ENCODE measurements at regions not wholly inside any gene's neighbourhood (a gene's known extent, or its start where the extent isn't known, plus 50 kb on each side); places are given as distances from the start of the nearest gene placed in this dataset.
"Not testable (repeated sequence)": the region's sequence is repeated elsewhere in the genome, so short reads cannot be mapped to it uniquely, and the experiment has no call there.

DNA sequence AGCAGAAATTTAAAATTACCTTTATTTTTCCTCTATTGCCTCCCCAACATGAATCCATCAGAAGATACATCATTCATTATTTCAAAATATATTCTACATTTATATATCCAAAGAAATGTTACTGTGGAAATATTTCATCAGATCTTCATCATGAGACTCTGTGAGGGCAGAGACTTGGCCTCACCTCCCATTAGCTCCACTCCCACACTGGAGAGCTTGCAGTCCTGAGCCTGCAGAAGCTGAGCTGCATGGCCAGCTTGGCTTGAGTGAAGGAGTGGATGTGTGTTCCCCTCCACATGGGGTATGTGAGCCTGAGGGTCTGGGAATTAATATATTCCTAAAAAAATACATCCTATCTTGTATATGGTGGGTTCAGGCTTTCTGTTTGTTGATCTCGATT is 961.9 kb downstream of the TMEM121 start:
- no peak for DNase-seq

DNA sequence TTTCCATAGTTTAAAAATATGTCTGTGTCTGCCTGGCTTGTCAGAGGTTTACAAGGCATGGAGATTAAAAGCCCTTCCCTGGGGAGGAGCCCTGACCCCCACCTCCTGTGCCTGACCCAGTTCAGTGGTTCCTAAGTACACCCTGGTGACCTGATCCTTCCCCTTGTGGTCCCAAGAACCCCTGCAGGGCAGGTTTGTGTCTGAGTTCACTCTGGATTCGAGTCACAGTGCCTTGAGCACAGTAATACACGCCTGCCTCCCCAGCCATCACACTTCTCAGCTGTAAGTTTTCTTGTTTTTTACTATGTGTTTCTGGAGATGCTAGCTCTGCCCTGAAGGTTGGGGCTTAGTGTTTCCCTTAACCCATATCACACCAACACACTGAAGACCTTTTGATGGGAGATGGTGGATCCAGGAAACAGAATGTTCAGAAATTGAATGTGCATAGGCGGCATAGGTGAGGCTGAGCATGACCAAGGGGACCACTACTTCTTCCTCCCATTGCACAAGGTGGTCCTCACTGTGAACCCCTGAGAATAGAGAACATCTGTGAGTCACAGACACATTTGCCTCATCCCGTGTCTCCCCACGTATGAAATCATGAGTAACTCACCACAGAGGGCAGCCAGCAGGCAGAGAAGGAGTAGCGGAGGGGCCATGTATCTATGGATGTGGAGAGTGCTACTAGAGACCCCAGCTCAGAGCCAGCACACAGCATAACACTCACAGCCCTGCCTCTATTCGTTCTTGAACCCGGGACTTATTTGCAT is 962.9 kb downstream of the TMEM121 start:
- no peak for DNase-seq

DNA sequence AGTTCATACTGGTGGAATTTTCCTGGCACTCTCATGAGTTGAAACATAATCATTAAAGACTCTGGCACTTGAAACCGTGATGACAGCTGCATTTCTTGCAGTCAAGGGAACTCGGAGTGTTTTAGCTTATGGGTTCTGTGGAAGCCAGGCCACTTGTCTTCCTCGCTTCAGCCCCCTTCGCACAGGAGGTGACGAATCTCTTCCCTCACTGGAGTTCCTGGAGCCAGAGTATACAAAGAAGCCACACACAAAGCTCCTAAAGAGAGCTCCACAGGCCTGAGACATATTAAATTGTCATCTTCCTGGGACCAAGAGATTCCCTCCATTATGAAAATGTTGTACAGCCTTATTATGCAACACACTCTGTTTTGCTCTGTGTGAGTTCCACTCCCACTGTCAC is 964.1 kb downstream of the TMEM121 start:
- DNase-seq = no peak

DNA sequence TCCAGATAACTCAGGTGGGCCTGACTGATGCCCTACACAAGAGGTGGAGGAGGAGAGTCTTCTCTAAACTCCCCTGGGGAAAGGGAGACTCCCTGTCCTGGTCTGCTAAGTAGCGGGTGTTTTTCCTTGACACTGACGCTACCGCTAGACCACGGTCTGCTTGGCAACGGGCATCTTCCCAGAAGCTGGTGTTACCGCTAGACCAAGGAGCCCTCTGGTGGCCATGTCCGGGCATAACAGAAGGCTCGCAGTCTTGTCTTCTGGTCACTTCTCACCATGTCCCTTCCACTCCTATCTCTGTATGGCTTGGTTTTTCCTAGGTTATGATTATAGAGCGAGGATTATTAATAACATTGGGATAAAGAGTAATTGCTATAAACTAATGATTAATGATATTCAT is 965.5 kb downstream of the TMEM121 start:
- no peak for DNase-seq

DNA sequence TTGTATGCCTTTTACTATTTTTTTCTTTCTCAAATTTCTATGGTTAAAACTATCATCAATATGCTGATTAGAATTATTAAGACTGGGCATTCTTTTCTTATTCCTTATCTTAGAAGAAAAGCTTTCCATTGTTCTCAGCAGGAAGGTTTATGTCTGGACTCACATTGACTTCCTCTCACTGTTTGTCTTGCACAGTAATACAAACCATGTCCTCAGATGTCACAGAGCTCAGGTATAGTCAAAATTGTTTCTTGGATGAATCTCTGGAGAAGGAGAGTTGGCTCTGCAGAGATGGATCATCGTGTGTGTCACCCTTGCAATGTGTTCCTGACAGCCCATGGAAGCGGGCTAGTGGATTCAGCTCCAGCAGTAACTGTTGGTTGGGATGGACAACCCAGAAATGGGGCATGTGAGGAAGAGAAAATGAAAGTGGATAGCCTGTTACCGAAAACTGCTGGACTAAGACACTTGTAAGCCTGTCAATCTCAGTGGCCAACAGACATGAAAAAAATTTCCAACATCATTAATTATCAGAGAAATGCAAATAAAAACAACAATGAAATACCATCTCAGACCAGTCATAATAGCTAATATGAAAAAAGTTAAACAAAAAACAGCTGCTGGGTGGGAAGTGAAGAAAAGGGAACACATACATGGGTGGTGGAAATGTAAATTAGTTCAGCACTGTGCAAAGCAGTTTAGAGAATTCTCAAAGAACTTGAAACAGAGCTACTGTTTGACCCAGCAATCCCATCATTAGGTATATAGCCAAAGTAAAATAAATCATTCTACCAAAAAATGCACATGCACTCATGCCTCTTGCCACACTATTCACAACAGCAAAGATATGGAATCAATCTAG is 967.8 kb downstream of the TMEM121 start:
- no peak for DNase-seq

DNA sequence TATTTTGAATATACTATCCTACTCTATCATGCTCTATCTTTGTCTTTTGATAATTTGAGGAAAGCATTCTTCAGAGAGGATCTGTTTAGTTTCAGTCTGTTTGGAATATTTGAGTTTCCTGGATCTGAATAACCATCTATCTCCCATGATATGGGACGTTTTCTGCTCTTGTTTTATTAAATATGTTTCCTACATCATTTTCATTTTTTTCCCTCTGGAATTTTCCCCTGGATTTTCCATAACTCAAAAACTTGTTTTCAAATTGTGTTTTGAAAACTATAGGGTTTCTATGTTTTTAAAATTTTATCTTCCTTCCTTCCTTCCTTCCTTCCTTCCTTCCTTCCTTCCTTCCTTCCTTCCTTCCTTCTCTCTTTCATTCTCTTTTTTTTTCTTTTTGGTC is 974.2 kb downstream of the TMEM121 start:
- no peak for DNase-seq

DNA sequence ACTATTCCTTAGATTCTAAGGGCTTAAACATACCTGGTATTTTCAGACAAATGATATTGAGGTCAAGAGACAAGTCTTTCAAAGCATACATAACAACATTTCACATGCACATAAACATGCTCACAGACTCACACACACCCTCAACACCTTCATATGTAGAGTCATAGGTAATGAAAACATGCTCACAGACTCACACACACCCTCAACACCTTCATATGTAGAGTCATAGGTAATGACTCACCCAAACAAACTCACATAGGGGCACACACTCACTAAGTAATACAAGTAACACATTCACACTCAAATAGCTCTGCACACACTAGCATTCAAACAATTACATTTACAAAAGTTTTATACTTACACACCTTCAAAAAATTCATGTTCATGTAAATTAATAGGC is 975.5 kb downstream of the TMEM121 start:
- DNase-seq = no peak

DNA sequence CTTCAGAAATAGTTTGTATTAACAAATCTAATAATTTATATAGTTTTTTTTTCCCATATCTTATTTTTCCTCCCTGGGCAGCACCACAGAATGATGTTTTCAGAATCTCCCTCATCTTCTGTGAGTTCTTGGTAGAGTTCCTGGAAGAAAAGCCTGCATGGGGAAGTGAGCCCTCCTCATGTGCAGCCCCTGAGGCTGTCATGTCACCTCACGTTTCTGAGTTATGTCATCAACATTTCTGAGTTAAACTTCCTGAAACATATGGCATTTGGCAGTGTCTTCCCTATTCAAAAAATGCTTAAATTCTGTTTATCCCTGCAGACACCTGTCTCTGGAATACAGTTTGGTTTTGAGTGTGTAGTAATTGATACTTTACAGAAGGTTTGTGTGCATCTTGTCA is 979.0 kb downstream of the TMEM121 start:
- no peak for DNase-seq

DNA sequence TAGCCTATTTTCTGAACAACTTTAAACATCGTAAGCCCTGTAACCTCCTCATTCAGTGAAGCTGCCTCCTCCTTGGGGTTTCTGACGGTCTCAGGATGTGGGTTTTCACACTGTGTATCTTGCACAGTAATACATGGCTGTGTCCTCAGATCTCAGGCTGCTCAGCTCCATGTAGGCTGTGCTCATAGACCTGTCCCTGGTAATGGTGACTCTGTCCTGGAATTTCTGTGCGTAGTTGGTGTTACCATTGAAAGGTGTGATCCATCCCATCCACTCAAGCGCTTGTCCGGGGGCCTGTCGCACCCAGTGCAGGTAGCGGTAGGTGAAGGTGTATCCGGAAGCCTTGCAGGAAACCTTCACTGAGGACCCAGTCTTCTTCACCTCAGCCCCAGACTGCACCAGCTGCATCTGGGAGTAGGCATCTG is 980.5 kb downstream of the TMEM121 start:
- DNase-seq = no peak

DNA sequence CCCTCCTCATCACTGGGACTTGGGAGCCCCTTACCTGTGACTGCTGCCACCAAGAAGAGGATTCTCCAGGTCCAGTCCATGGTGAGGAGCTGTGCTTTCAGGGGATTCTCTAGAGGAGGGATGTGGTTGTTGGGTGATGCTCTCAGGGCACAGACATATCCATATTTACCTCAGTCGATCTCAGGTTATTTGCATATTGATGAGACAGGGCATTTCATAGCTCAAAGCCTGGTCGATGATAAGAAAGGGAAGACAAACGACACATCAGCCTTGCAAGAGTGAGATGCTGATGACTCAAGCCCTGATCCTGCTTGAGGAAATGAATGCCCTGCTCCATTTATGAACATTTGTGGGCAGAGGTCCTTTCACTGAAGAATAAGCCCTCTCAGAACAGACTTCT is 981.0 kb downstream of the TMEM121 start:
- no peak for DNase-seq

DNA sequence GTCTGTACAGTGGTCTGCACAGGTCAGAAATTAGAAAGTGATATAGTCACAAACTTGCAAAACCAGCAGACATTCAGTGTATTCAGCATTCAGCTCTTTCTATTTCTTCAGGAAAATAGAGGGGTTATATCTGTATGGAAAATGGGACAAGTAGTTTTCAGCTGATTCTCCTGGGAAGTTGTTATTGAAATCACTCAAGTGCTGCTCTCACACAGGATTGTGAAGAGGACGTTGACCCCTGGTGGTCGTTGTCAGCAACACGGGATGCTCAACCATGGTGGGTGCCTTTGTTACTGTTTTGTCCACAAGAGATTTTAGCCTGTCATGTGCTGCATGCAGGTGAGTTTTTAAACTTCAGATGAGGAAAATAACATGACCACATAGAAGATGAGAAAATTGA is 981.8 kb downstream of the TMEM121 start:
- DNase-seq = no peak

DNA sequence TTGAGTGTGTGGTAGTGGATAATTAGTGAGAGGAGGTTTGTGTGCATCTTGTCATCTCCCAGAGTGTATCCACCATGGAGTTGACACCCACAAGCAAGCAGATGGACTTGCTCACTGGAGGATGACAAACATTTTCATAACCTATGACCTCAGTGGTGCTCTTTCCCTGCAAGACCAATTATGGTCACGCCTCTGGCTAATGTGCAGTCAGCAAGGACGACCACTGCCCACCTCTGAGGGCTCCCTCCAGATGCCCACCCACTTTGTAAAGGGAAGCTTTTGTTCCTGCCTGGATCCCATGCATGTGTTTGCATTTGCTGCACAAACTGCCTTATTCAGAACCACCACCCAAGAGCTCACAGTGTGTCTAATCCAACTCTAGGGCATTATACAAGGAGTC is 982.8 kb downstream of the TMEM121 start:
- DNase-seq = no peak

DNA sequence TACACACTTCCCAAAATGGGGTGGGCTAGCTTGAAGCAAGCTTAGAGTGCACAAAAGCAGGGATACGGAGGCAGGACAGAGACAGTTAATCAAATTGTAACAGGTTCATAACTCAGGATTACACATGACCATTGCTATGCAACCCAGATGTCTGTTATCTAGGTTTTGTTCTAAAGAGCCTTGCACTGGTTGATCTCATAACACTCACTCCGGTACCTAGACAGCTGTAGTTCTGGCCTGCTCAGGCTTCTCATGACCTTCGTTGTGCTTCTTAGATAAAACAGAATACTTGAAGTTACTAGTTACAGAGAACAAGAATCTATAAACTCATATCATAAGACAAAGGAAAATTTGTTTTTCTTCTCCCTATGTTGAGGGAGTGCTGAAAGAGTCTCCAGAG is 983.4 kb downstream of the TMEM121 start:
- DNase-seq = no peak

DNA sequence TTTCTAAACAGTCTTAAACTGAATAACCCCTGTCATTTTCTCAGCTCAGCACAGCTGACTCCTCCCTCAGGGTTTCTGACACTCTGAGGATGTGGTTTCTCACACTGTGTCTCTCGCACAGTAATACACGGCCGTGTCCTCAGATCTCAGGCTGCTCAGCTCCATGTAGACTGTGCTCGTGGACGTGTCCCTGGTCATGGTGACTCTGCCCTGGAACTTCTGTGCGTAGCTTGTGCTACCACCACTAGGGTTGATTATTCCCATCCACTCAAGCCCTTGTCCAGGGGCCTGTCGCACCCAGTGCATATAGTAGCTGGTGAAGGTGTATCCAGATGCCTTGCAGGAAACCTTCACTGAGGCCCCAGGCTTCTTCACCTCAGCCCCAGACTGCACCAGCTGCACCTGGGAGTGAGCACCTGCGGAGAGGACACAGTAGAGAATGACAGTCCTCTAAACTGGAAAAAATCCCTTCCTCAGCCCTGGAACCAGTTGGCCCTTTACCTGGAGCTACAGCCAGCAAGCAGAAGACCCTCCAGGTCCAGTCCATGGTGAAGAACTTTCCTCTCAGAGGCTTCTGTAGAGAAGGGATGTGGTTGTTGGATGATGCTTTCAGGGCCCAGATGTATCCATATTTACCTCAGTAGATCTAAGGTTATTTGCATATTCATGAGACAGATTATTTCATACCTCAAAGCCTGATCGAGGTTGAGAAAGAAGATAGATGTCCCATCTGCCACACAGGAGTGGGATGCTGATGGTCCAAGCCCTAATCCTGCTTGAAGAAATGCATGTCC is 984.8 kb downstream of the TMEM121 start:
- no peak for DNase-seq

DNA sequence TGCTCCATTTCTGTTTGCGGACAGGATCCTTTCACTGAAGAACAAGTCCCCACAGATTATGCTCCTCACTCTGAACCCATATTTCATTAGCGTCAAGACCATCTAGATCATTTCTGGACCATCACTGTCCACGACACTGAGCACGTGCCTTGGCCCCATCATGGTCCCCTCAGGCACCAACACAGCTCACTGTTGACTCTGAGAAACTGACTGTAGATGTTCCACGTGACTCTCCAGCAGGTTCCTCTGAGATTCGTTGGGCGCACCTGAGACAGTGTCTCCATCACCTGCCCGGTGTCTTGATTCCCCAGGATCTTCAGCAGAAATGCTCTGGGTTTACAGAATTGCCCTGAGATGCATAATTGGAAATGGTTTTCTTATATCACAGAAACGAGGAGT is 985.4 kb downstream of the TMEM121 start:
- no peak for DNase-seq

DNA sequence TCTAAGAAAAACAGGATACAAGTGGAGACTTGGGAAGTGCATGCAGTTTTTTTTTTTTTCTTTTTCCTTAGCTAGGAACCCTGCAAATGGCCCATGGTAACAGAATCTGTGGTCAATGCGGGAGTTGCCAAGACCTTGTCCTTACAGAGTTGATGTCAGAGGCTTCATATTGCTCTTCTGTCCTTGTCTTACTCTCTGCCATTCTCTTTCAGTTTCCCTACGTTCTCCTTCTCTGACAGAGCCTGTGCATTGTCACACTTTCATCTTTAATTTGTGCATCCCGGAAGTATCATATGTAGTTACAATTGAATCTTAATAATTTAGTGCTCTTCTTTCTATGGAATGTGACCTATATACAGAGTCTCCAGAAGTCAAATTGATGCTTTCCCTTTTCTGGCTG is 986.9 kb downstream of the TMEM121 start:
- no peak for DNase-seq

DNA sequence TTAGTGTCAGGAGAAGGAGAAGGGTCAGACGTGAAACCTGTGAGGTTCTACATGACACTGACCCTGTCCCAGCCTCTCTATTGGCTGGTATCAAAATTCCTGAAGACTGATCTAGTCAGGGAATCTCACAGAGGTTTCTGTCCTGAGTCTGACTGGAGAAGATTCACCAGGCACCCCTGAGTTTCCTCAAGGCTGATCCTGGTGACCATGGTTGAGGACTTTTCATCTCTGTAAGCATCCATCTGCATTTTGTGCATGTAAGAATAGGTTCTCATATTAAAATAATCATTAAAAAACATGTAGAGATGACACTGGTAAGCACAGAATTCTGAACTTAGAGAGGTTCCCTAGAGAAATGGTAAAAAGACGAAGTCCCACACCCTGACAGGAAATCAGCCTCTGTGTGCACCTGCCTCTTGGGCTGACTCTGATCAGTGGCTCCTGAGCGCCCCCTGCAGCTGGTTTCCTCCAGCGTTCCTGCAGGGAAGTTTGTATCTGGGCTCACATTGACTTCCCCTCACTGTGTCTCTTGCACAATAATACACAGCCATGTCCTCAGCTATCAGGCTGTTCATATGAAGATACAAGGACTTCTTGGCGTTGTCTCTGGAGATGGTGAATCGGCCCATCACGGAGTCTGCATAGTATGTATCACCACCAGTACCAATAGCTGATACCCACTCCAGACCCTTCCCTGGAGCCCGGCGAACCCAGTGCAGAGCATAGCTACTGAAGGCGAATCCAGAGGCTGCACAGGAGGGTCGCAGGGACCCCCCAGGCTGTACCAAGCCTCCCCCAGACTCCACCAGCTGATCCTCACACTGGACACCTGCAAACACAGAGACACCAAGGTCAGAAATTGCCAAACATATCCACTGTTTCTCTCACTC is 991.9 kb downstream of the TMEM121 start:
- DNase-seq = no peak

DNA sequence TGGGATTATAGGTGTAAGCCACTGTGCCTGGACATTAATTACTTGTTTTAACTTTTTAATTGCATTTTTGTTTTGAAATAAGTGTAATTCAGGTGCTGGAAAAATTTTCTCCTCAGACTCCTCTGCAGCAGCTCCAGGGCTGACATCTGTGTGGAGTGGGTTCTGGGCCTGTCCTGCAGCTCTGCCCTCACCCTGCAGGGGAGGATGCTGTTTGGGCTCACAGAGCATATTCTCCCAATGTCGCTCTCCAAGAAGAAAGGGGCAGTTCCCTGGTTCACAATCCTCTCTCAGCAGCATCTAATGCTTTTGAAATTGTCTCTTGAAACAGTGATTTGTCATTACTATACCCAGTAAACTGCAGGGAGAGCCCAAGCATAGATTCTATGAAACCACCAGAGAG is 995.7 kb downstream of the TMEM121 start:
- DNase-seq = not testable (repeated sequence)

DNA sequence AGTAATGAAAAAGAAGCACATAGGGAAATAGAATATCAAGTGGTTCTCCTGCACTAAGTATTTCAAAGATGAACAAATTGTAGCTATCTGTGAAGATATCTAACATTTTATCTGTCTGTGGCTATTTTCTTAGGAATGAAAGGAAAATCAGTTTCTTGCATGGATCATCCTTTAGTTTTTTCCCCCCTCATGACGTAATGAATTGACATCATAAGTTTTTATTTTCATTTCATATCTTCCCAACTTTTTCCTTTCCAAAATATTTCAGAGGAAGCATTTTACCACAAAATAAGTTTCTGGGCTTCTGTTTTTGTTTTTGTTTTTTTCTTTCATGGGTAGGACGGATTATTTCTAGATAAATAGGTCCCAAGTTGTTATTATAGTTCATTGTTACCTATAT is 996.6 kb downstream of the TMEM121 start:
- no peak for DNase-seq

DNA sequence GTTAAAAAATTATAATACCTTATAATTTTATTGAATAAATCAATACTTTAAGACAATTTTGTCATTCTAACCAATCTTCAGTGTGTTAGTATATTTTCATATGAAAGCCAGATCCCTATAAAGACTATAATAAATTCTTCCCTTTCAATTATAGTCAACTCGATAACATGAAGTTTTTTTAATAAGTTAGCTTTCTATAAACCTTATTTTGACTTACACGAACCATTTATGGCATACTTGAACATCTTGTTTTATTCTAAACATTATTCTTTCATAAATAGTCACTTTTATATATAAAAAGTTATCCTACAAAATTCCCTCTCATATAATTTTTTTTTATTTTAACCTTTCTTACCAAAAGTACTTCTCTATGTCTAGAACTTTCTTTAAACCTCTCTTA is 1002.3 kb downstream of the TMEM121 start:
- DNase-seq = no peak

DNA sequence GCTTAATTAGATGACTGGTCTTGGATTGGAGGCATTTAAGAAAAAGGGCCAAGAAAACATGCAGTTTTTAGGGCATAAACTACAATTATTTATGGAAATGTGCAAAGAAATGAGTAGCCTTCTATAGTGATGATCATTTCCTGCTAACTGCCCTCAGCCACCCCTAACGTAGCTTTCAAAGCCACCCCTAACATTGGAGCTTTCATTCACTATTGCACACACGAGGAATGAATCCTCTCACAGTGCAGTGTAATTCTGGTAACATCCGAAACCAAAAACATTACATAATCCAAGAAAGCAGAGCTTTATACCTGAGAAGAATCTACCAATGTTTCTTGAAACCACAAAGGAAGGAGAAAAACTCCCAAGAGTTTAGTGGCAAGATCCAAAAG is 1003.6 kb downstream of the TMEM121 start:
- no peak for DNase-seq

DNA sequence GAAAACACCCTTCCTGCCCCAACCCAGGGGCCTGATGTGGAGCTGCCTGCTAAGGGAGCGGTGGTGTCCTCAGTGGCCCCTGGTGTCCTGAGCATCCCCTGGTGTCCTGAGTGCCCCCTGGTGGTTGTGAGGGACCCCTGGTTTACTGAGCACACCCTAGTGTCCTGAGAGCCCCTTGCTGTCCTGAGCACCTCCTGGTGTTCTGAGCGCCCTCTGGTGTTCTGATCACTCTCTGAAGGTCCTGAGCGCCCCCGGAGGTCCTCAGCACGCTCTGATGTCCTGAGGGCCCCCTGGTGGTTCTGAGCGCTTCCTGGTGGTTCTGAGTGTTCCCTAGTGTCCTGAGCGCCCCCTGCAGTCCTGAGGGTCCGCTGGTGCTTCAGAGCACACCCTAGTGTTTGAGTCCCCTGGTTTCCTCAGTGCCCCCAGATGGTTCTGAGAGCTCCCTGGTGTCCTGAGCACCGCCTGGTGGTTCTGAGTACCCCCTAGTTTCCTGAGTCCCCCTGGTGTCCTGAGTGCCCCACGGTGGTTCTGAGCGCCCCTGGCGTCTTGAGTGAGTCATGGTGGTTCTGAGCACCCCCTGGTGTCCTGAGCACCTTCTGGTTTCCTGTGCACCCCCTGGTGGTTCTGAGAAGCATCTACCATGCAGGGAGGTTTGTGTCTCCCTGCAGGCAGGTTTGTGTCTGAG is 1004.2 kb downstream of the TMEM121 start:
- no peak for DNase-seq
